HepG2 (cell line): ENCODE measurements at regions not wholly inside any gene's neighbourhood (a gene's known extent, or its start where the extent isn't known, plus 50 kb on each side); places are given as distances from the start of the nearest gene placed in this dataset.

Source experiments
- ATAC-seq: fragments of 200-7000 bp; cut with Tn5 transposase; 3 replicates; pipeline ENCODE4 v1.9.1; 2020; ENCODE audit warnings: mild to moderate bottlenecking, moderate library complexity
- BruUV-seq: library from RNA; stranded (reverse); fragments of 400-500 nt; replicated peaks from 2 replicates; lab custom pipeline; 2021; lab: Mats Ljungman, UMichigan
- CTCF ChIA-PET: fragments of 300-600 bp; formaldehyde crosslinking; extraction: SDS; loops from one replicate; lab custom pipeline; 2021; ENCODE audit warnings: low total read pairs, inconsistent platforms, low intra/inter-chr PET ratio; lab: Yijun Ruan, JAX
- POLR2A ChIA-PET: fragments of 350-600 bp; sonication (Branson Sonifier 250); formaldehyde crosslinking; loops from one replicate; lab custom pipeline; 2020; ENCODE audit warnings: antibody characterized with exemption, inconsistent platforms; lab: Yijun Ruan, JAX
- DNase-seq: peaks from one replicate; pipeline ENCODE4 v3.0.0-alpha.2; 2015; ENCODE audit warnings: low spot score
- FAIRE-seq: peaks from 3 replicates; lab custom pipeline; 2011; peaks lifted over from hg19 to GRCh38; lab: Jason Lieb, UNC
- H2AFZ ChIP-seq: one replicate; pipeline ENCODE4 v1.6.1; 2011; ENCODE audit warnings: low read length, inconsistent platforms
- H3K27ac ChIP-seq: fragments of 300-600 bp; 3 replicates; pipeline ENCODE4 v1.8.0; 2011; ENCODE audit warnings: mixed run types, mild to moderate bottlenecking, mixed read lengths, low read length, inconsistent platforms; ENCODE audit not compliant: insufficient read depth; ENCODE audit errors: extremely low read length
- H3K27me3 ChIP-seq, 2 experiments: fragments of 200-600 bp in 1 of 2; 2 replicates in 1 of 2; 3 replicates in 1 of 2; pipeline versions ENCODE4 v1.6.0 to v1.8.0; 2011; ENCODE audit warnings: low read length in 2 of 2, mild to moderate bottlenecking in 2 of 2, moderate library complexity in 2 of 2, inconsistent platforms in 1 of 2; ENCODE audit not compliant: insufficient read depth in 2 of 2, control insufficient read depth in 1 of 2
- H3K36me3 ChIP-seq, 2 experiments: fragments of 200-600 bp in 1 of 2; replicated peaks in 1 of 2; 2 replicates in 1 of 2; 3 replicates in 1 of 2; pipeline versions ENCODE4 v1.5.1 to v1.8.0; 2011; ENCODE audit warnings: low read length in 2 of 2, inconsistent platforms in 1 of 2; ENCODE audit not compliant: insufficient read depth in 2 of 2, control insufficient read depth in 1 of 2
- H3K4me1 ChIP-seq: 2 replicates; pipeline ENCODE4 v1.5.1; 2012; ENCODE audit warnings: low read length, inconsistent platforms; ENCODE audit not compliant: insufficient read depth
- H3K4me2 ChIP-seq: 2 replicates; pipeline ENCODE4 v1.6.0; 2011; ENCODE audit warnings: low read depth, low read length, inconsistent platforms
- H3K4me3 ChIP-seq, 3 experiments: fragments of 200-600 bp in 1 of 3; sonication (generic), shearing (Covaris generic) in 1 of 3; replicated peaks in 1 of 3; 2 replicates each; pipeline ENCODE4 v1.5.1; 2011 to 2016; ENCODE audit warnings: low read length in 3 of 3, inconsistent platforms in 2 of 3, low read depth in 2 of 3, mild to moderate bottlenecking in 2 of 3, control low read depth in 1 of 3, mixed read lengths in 1 of 3; ENCODE audit not compliant: insufficient read depth in 1 of 3
- H3K79me2 ChIP-seq: one replicate; pipeline ENCODE4 v1.6.1; 2011; ENCODE audit warnings: low read length, inconsistent platforms; ENCODE audit not compliant: insufficient read depth
- H3K9ac ChIP-seq: 2 replicates; pipeline ENCODE4 v1.6.0; 2011; ENCODE audit warnings: mild to moderate bottlenecking, low read depth, low read length, inconsistent platforms; ENCODE audit not compliant: insufficient read depth
- H3K9me3 ChIP-seq: 2 replicates; pipeline ENCODE4 v1.5.1; 2012; ENCODE audit warnings: mild to moderate bottlenecking, low read length
- H4K20me1 ChIP-seq: 2 replicates; pipeline ENCODE4 v1.6.0; 2011; ENCODE audit warnings: inconsistent platforms, mild to moderate bottlenecking, low read length, moderate library complexity; ENCODE audit not compliant: insufficient read depth
- CSRNP1 ChIP-seq: sonication (generic); formaldehyde crosslinking; IDR thresholded peaks from 2 replicates; pipeline ENCODE4 v1.8.1; 2023; ENCODE audit warnings: mild to moderate bottlenecking, missing genetic modification reagents
- ETV6 ChIP-seq: sonication (generic); formaldehyde crosslinking; conservative IDR thresholded peaks from 2 replicates; pipeline ENCODE4 v1.4.0; 2020; ENCODE audit warnings: missing genetic modification reagents
- MAFG ChIP-seq: sonication (generic); formaldehyde crosslinking; IDR thresholded peaks from 2 replicates; pipeline ENCODE4 v1.5.1; 2020; ENCODE audit warnings: mild to moderate bottlenecking, missing genetic modification reagents
- POGK ChIP-seq: sonication (generic); formaldehyde crosslinking; conservative IDR thresholded peaks from 2 replicates; pipeline ENCODE4 v1.8.0; 2022; ENCODE audit warnings: mild to moderate bottlenecking, moderate library complexity, missing genetic modification reagents
- RERE ChIP-seq: IDR thresholded peaks from 2 replicates; pipeline ENCODE4 v1.6.1; 2016; ENCODE audit warnings: low read depth, missing genetic modification reagents, missing compliant biosample characterization
- SRSF9 ChIP-seq: fragments of 200-400 bp; formaldehyde crosslinking; IDR thresholded peaks from 2 replicates; pipeline ENCODE4 v1.6.1; 2018; ENCODE audit warnings: borderline replicate concordance, mild to moderate bottlenecking, low read depth, low read length; ENCODE audit not compliant: insufficient read depth, poor library complexity, severe bottlenecking
- XBP1 ChIP-seq: sonication (generic); formaldehyde crosslinking; IDR thresholded peaks from 2 replicates; pipeline ENCODE4 v1.5.0; 2020; ENCODE audit warnings: missing genetic modification reagents
- ZBTB3 ChIP-seq: sonication (generic); formaldehyde crosslinking; IDR thresholded peaks from 2 replicates; pipeline ENCODE4 v1.4.0; 2020; ENCODE audit warnings: low read depth, mild to moderate bottlenecking, moderate library complexity, missing genetic modification reagents, borderline replicate concordance
- ZHX1 ChIP-seq: sonication (generic); formaldehyde crosslinking; IDR thresholded peaks from 2 replicates; pipeline ENCODE4 v1.8.1; 2022; ENCODE audit warnings: low read depth, mild to moderate bottlenecking, missing genetic modification reagents
- ZNF570 ChIP-seq: sonication (generic); formaldehyde crosslinking; IDR thresholded peaks from 2 replicates; pipeline ENCODE4 v1.4.0; 2020; ENCODE audit warnings: mild to moderate bottlenecking, missing genetic modification reagents, borderline replicate concordance
- ZNF773 ChIP-seq: sonication (generic); formaldehyde crosslinking; IDR thresholded peaks from 2 replicates; pipeline ENCODE4 v1.4.0; 2020; ENCODE audit warnings: missing genetic modification reagents, borderline replicate concordance
- WGBS: methylation state at CpG from one replicate; pipeline ENCODE4 v1.1.6; 2017; ENCODE audit warnings: low lambda C conversion rate; 5-methylcytosine and 5-hydroxymethylcytosine counted together
- in situ Hi-C: cut with HindIII; loops from 2 replicates; pipeline ENCODE4 v1.10.0; 2017; ENCODE audit warnings: low pct_unique_long_range_greater_than_20kb; ENCODE audit not compliant: extremely low pct_ligation_motif_present
- intact Hi-C: fragments of 100-400 bp; cut with micrococcal nuclease; formaldehyde crosslinking; loops from one replicate; pipeline ENCODE4 v1.10.0; 2022; ENCODE audit not compliant: unreplicated experiment

- in situ Hi-C loops (no loop called here), intact Hi-C loops (no loop called here)
- Histone ChIP-seq H3K27me3 (no peaks in the 10 kb centered on the region), H4K20me1 (no peaks in the 10 kb centered on the region), H3K4me1 (no peaks in the 10 kb centered on the region), H3K27ac (no peak overlapping the region), H3K9me3 (no peaks in the 10 kb centered on the region), H2AFZ (no peak overlapping the region), H3K79me2 (no peaks in the 10 kb centered on the region), H3K36me3 (no peaks in the 10 kb centered on the region), H3K9ac (no peak overlapping the region), H3K4me2 (no peak overlapping the region), H3K4me3 (no peak overlapping the region)
- no peak for FAIRE-seq
- POLR2A ChIA-PET = no interaction called here
- ATAC-seq = no peak
- 3% methylated on average over 3 of the region's 3 CpGs for WGBS
- CTCF ChIA-PET = no interaction called here
- no TSS peak for BruUV-seq
- no peak for DNase-seq
- no peak for TF ChIP-seq ZHX1
- no peak for TF ChIP-seq RERE (CRISPR knock-in tag)
- no peak for TF ChIP-seq MAFG
- no peak for TF ChIP-seq ZNF570 (CRISPR knock-in tag)
- TF ChIP-seq POGK = no peak
- no peak for TF ChIP-seq ETV6
- no peak for TF ChIP-seq SRSF9
- no peak for TF ChIP-seq XBP1 (CRISPR knock-in tag)
- TF ChIP-seq CSRNP1 (CRISPR knock-in tag) = no peak
- TF ChIP-seq ZNF773 = no peak
- TF ChIP-seq ZBTB3 (CRISPR knock-in tag) = no peak
Measured at GRCh38 chr7:15848362-15848761, 161.9 kb upstream of the MEOX2 start.
